Stimulated activated CD8-positive, alpha-beta memory T cell treated with anti-CD3 and anti-CD28 coated beads, Interleukin-15, amount 100 ng/mL, for 24 hours (primary cell): ENCODE measurements at regions not wholly inside any gene's neighbourhood (a gene's known extent, or its start where the extent isn't known, plus 50 kb on each side); places are given as distances from the start of the nearest gene placed in this dataset.

Experiments used
- DNase-seq: peaks from one replicate; pipeline ENCODE4 v3.0.0-alpha.2; 2020; ENCODE audit warnings: low read depth

DNA sequence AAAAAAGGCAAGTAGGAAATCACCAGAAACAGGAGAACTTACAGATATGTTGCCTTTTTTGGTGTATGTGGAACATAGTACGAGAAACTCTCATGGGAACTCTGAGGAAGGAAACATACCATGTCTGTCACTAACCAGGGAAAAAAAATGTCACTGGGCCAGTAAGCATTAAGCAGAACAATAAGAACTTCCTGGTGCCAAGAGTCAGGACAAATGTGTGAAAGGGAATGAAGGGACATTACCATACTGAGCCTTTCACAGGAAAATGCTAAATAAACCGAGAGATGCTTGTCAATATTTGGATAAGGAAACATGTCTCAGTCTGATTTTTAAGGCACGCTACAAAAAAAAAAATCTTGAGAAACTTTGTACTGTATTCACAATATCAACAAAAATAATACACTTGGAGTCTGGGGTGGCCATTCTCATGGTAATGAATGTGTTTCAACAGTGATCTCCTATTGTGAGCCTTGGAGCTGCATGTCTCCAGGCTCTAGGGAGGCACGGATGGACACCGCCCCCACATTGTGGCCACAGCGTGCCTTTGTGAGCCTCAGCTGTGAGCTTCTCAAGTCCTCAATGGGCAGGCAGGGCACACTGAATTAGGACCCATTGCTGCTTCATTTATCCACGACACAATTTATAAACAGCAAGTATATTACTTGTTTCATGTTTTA is 113.0 kb upstream of the ARGLU1 start:
- no peak for DNase-seq

DNA sequence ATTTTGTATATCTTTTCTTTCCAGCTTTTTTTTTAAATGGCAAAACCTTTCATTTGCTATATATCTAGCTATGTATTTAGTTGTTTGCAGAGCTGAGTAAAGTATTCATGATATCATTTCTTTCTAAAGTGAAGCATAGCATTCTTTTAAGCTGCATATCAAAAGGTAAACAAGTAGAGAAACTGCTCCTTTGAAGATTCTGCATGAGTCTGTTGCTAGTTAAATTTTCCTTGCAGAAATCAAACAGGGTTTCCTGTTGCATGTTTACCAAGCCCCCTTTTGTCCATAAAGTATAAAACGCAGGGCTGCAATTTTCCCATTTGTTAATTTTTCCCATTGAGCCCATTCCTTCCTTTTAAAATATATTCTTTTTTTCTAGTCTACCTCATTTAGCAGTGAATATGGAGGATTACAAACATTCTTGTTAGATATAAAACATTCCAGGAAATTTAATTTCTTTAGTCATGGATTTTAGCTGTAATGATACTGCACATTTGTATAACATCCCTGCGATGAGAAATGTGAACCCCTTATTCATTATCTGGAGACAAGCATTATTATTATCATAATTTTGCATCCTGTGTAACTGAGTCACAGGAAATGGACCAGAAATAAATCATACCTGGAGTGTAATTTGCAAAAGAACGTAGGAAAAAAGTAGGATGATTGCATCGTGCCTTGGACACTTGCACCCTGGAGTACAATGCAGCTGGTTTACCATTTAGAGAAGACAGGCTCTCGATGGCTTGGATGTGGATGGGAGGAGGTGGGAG is 110.9 kb upstream of the ARGLU1 start:
- DNase-seq, result no peak

DNA sequence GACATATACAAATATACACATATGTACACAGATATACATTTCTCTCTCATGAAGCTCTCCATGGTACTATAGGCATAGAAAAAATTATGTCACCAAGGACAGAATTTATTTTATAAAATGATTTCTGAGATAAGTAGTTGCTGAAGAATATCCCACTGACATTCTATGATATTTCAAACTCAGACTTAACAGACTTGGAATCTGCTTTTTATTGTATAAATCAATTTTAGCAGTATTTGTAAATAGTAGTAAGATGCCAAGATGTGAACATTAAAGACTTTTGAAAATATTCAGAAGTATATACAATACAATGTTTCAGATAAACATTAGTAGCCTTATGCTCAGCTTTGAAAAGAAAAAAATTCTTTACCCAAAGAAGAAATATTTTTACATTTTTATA is 107.4 kb upstream of the ARGLU1 start:
- no peak for DNase-seq

DNA sequence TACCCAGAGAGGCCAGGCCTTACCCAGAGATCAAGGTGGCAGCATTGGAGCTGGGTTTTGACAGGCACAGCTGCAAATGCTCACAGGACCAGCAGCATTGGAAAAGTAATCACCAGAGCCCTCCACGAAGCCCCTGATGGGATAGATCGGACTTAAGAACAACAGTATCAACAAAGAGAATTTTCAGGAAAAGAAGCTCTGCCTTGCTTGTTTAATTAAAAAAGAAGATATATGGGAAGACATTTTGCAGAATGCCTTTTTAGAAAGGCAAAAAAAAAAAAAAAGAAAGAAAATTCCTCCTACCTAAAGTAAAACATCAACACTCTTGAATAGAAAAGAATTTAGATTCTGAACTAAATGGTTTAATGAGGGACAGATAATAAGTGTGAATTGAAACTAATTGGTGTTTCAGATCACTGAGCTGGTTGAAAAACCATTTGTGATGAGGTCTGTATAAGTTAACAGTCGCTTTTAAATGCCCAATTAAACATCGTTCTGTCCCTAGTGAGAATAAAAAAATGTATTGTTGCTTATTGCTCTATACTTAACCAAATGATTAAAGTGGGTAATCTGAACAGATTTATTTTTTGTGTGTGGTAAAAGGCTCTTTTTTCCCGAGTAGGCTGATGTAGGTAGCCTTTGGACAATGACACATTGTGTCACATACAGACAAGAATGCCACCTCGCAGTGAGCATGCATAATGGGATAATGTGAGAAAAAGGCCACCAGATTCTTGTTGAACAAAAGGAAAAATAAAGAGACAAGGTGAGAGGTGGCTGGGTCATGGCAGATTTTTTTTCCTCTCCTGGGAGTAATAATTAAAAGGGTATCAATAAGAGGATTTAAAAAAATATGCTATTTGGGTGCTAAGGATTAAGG is 93.0 kb upstream of the ARGLU1 start:
- DNase-seq, result no peak

DNA sequence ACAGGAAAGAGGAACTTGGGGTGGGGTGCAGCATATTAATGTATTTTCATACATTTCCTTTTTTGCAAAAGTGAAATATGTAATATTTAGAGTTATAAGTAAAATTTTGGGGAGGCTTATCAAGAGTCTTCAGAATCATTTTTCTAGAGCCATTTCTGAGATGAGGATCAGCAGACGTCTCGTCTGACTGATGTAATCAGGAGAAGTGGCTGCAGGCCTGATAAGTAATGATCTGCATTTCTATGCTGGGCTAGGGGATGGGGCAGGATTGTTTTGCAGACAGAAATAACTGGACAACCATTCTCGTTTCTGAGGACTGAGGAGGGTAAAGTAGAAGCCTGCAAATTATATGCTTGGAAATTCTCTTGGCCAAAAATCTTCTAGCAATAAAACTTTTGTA is 89.2 kb upstream of the ARGLU1 start:
- no peak for DNase-seq

DNA sequence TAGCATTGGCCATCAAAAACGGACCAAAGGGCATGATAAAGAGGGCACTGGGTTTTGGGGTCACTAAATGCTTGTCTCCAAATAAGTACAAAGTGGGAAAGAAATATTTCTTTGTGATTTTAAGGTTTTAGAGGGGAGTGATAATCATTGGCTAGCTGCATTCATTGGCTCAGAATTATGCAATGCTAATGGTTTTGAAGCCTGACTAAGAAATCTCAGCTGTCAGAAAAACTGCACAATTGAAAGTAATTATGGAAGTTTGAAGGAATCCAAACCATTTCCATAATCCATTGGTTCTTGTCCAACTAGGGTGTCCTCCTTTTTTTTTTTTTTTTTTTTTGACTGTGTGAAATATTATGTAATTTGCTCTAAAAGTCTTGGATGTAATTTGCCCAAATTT is 88.2 kb upstream of the ARGLU1 start:
- no peak for DNase-seq

DNA sequence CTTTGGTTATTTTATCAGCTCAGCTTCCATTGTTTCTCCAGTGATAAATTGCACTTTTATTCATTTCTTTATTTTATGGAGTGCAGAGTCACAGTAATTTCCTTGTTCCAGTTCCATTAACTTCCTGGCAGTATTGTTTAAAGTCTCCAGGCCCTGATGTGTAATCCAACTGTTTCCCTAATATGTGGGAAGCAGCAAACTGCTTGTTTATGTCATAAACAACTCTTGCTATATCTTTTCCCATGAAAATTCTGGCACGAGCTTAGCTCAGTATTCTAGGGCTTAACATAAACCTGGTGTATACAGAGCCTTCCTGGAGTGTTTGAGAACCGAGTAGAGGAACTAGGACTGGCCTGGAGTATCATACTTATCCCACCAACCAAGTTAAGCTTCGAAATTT is 83.5 kb upstream of the ARGLU1 start:
- no peak for DNase-seq

DNA sequence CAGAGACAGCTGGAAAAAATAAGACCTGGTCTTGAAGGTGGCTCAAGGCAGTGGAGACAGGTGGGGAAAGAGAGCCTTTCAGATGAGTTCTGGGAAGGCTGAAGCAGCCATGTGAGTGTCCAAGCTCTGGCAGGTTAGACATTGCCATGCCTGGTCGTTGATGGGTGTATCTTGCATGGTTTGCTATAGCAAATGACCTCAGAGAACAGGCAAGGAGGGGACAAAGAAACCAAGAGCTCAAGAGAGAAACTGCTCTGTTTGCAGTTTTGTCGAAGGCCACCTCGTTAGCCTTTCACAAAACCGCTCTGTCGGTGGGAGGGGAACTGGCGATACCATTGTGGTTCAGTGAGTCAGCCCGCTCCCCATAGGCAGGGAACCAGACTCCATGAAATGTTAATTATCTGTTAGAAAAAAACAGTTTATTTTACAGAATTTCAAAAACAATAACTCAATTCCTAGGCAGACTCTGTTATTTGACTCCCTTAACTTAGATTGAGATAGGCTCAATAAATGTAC is 82.8 kb upstream of the ARGLU1 start:
- DNase-seq, result no peak

DNA sequence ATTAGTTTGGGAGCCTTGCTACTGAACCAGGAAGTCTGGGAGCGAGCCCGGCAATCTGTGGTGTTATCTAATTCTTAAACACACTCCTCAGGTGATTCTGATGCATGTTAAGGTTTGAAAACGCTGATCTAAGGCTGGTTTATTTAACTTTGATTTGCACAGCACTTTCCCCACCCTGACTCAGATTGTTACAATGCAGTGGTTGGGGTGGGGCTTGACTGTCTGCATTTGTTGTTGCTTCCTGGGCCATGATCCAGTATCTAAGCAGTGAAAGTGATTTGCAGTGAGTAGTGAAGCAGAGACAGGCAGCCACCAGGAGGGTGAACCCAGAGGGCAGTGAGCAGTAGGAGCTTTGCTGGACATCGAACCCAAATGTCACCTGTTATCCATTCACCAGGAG is 81.6 kb upstream of the ARGLU1 start:
- no peak for DNase-seq

DNA sequence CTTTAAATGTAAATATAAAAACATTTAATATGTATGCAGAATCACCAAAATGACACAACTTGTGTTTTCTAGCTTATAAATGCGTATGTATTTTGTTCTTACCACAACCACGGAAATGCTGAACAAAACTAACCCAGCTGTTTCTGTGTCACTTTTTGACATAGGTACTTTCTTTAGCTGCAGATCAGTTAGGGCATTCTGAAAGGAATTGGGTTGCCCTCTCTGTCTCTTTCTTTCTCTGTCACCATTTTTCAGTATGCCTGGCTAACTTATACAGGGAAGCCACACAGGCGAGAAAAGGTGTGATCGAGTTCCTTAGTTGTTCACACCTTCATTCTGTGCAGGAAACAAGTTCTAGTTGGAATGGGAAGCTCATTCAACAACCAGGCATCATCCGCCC is 72.6 kb upstream of the ARGLU1 start:
- DNase-seq, result no peak

DNA sequence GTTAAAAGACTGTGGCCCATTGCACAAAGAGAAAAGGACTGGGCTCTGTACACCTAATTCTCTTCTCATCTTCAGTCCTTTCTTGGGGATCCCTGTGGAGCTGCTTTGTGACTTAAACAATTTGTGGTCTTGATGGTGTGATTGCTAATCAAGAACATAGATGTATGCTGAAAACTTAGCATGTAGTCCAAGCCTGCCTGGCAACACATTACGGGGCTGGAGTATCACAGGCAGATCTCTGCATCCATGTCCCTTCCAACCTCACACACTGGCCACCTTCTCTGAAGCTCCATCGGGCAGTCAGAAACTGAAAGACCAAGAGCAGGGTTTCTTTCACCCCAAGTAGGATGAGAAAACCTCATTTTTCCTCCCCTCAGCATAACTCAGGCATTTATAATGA is 69.6 kb upstream of the ARGLU1 start:
- no peak for DNase-seq

DNA sequence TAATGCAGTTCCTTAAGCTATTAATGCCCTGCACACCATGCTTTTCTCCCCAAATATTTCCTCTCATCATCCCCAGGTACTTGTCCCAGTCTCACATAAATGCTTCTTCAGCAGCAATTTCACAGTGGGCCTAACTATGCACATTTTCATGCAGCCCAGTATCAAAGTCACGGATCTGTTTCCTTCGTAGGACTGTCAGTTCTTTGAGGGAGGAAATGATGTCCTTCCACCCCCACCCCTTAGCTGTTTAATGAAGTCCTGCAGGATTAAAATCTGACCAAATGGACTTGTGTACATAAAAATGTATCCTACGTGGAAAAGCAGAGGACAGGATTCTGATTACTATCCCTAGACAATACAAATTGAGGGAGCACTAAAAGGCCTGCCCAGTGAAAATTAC is 68.6 kb upstream of the ARGLU1 start:
- no peak for DNase-seq

DNA sequence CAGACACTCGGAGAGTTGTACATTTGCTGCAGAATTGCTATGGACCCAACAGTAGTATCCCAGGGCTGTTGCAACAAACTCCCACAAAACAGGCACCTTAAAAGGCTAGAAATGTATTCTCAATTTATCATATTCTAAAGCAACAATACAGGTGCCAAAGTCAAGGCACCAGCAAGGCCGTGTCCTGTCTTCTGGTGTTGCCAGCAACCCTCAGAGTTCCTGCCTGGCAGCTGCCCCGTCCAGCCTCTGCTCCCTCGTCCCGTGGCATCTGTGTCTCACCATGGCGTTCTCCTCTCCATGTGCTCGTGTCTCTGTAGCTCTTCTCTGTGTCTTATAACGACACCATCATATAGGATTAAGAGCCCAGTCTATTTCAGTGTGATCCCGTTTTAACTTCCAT is 67.7 kb upstream of the ARGLU1 start:
- no peak for DNase-seq

DNA sequence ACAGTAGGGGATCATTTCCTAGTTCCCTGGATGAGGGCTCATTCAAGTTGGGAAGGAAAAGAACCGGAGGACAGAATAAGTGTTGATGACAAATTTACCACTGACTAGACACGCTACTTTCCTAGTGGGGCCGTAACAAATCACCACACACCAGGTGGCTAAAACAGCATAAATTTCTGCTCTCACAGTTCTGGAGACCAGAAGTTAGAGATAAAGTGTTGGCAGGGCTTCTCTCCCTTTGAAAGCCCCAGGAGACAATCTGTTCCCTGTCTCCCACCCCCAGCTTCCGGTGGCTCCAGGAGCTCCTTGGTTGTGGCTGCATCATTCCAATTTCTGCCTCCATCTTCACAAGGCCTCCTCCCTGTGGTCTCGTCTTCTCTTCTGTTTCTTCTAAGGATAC is 65.4 kb upstream of the ARGLU1 start:
- DNase-seq, result no peak

DNA sequence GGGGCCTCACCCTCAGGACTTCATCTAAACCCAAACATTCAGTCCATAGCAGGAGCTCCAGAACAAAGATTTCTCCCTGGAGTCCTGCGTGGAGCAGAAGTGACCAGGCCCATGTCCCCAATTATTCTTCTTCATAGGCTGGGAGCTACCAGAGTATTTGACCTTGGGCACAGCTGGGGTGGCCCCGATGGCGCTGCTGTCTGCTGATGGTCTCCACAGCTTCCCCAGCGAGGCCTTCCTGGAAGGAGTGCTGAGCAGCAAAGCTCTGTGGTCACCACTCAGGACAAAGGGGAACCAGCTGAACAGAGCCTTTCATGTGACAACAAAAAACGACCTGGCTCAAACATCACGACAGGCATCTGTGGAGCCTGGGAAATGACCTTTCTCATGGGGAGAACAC is 62.7 kb upstream of the ARGLU1 start:
- no peak for DNase-seq

DNA sequence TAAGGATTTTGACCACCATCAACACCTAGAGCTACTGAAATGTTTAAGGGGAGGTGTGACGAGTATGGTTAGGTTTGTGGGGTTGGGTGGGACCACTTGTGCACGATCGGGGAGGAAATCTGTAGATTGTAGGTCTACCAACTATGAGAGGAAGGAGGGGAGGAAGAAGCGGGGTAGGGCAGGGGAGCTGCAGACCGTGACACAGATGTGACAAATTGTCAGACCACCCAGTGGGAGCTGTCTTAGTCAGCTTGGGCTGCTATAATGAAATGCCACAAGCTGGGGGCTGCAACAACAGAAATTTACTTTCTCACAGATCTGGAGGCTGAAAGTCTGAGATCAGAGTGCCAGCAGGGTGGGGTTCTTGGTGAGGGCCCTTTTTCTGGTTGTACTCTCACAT is 62.2 kb upstream of the ARGLU1 start:
- no peak for DNase-seq

DNA sequence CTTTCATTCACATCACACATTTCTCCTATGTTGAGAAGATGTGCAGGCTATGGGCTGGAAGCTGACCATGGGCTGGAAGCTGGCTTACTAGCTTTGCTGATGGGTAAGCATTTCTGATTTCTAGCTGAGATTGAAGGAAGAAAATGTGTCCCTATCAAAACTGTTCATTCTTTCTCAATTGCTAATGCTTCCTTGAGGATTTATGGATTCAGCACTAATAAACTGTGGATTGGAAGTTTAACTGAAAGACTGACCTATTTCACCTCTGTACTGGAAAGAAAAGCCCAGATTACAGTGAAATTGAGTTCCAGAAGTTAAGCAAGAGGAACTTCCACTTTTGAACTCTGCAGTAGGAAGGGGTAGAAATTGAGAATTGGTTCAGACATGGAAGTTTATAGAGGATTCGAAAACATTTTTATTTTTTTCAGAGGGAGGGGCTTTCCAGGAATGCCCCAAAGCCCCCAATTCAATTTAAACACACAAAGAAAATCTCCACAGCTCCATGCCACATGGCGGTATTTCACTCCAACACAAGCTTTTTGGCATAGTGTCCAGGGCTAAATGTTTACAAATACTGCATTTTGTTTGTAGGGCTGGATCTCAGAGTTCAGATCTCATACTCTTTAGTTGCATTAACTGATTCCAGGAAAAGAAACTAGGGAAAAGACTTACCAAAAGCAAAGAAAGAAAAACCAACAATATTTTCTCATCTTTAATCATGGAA is 61.2 kb upstream of the ARGLU1 start:
- DNase-seq, result no peak

DNA sequence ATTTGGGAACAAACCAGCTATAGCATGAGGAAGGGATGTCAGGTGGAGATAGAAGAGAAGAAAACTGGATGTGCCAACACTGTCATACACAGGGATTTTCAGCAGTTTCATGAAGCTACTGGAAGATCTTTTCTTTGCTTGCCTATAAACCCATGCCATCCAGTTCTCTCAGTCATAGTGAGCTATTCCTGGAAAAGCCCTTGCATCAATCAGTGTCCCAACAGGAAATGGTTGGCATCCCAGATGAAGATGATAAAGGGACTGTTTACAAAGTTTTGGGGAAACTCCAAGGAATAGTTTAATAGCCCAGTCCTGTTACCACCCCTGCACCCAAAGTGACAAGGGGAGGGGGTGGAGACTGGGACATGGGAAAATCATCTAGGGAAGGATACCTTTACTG is 58.5 kb upstream of the ARGLU1 start:
- DNase-seq, result no peak

DNA sequence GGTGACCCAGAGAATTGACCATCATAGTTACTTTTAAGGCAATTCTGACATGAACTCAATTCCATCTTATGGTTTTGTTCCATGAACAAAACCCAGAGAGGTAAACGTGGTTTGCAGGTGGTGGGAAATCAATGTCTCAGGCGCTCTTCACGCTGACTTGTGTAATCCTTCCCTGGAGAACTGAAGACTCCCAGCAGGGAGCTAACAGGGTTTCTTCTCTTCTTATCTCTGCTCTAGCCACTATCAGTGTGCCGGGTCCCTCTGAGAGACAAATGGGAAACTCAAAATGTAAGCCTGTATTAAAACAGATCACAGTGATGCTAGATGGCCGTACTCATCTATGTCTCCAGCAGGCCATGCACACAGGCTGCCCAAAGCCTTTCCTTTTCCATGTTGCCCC is 57.6 kb upstream of the ARGLU1 start:
- no peak for DNase-seq

DNA sequence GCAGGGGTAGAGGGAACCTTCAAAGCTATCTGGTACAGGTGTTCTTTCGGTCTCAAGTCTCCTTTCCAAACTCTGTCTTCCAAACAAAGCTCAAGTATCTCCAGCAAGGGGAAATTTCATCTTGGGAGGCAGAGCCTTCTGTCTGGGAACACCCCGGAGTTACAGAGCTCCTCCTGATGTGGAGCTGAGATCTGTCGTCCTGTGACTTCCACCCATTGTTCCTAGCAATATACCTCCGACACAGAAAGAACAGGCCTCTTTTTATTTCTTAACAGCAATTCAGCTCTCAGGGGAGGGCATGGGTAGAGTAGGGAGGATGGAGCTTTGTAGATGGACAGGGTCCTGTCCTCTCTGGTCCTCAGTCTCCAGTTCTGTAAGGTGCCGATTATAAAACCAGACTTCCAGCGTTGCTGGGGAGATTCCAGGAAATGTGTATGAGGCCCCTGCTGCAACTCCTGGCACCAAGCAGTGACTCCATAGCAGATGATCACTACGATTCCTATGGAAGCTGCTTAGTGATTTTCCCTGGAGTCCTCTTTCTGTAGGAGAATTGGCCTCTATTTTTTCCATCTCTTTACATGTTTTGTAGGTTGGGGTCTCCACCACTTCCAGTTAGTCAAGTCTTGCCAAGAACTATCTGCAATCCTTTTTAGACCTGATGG is 56.0 kb upstream of the ARGLU1 start:
- DNase-seq, result no peak

DNA sequence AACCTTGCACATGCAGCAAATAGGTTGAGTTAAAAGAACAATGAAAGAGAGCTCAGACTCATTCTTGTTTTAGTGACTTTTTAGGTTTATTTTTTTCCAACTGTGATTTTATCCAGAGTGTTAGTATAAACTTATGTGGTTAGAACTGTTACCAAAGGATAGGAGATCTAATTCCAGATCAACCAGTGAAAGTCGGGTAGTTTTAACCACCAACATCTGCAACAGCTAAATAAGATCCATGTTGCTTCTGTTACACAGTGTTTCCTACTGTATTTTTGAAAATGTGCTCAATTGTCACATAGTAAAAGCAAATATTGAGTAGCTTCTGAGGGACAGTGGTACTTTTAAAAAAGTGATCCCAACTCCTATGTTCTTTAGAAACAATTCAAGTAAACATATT is 53.9 kb upstream of the ARGLU1 start:
- no peak for DNase-seq
